Common myeloid progenitor, CD34-positive (primary cell): ENCODE measurements at regions not wholly inside any gene's neighbourhood (a gene's known extent, or its start where the extent isn't known, plus 50 kb on each side); places are given as distances from the start of the nearest gene placed in this dataset.
"Not testable (repeated sequence)": the region's sequence is repeated elsewhere in the genome, so short reads cannot be mapped to it uniquely, and the experiment has no call there.

Experiments
- CTCF ChIA-PET: fragments of 350-600 bp; sonication (Branson Sonifier 250); formaldehyde crosslinking; loops from one replicate; lab custom pipeline; 2021; ENCODE audit warnings: antibody characterized with exemption; lab: Charles Lee
- POLR2A ChIA-PET: fragments of 350-600 bp; sonication (Branson Sonifier 250); formaldehyde crosslinking; loops from one replicate; lab custom pipeline; 2021; ENCODE audit warnings: antibody characterized with exemption; lab: Charles Lee
- DNase-seq, 3 donors: peaks; one replicate each; pipeline versions ENCODE4 v3.0.0 to v3.0.0-alpha.2; 2013
- H3K27ac ChIP-seq, 2 experiments: 1 replicate in 1 of 2; 2 replicates in 1 of 2; pipeline ENCODE4 v1.7.0; 2013; ENCODE audit warnings: inconsistent platforms in 2 of 2, low read length in 2 of 2, mild to moderate bottlenecking in 2 of 2, low read depth in 1 of 2, moderate library complexity in 1 of 2; ENCODE audit not compliant: severe bottlenecking in 2 of 2, insufficient read depth in 1 of 2, poor library complexity in 1 of 2
- H3K27me3 ChIP-seq, 5 experiments: replicated peaks in 2 of 5; 1 replicate in 3 of 5; 2 replicates in 2 of 5; pipeline versions ENCODE4 v1.6.1 to v1.7.0; 2013; ENCODE audit warnings: low read length in 4 of 5, mild to moderate bottlenecking in 2 of 5, moderate library complexity in 2 of 5, inconsistent platforms in 1 of 5; ENCODE audit not compliant: insufficient read depth in 5 of 5, control insufficient read depth in 4 of 5
- H3K36me3 ChIP-seq, 4 experiments: 1 replicate in 2 of 4; 2 replicates in 2 of 4; pipeline versions ENCODE4 v1.6.1 to v1.7.0; 2013; ENCODE audit warnings: low read length in 3 of 4, control low read depth in 1 of 4, mild to moderate bottlenecking in 1 of 4; ENCODE audit not compliant: control insufficient read depth in 4 of 4, insufficient read depth in 4 of 4
- H3K4me1 ChIP-seq, 4 experiments: 1 replicate in 3 of 4; 2 replicates in 1 of 4; pipeline versions ENCODE4 v1.6.1 to v1.7.1; 2013; ENCODE audit warnings: low read length in 3 of 4, mild to moderate bottlenecking in 3 of 4, control low read depth in 1 of 4, inconsistent platforms in 1 of 4, moderate library complexity in 1 of 4; ENCODE audit not compliant: control insufficient read depth in 4 of 4, insufficient read depth in 4 of 4; ENCODE audit errors: control extremely low read depth in 1 of 4
- H3K4me3 ChIP-seq, 7 experiments: 1 replicate in 4 of 7; 2 replicates in 3 of 7; pipeline versions ENCODE4 v1.5.1 to v1.7.0; 2013; ENCODE audit warnings: mild to moderate bottlenecking in 7 of 7, low read length in 6 of 7, moderate library complexity in 6 of 7, inconsistent platforms in 2 of 7, low read depth in 2 of 7, control low read depth in 1 of 7; ENCODE audit not compliant: insufficient read depth in 4 of 7, control insufficient read depth in 1 of 7; ENCODE audit errors: extremely low read depth in 1 of 7
- H3K9me3 ChIP-seq, 5 experiments: 1 replicate in 4 of 5; 2 replicates in 1 of 5; pipeline versions ENCODE4 v1.6.1 to v1.7.1; 2013; ENCODE audit warnings: low read length in 4 of 5, mild to moderate bottlenecking in 2 of 5, inconsistent platforms in 1 of 5, low read depth in 1 of 5, moderate library complexity in 1 of 5; ENCODE audit not compliant: control insufficient read depth in 4 of 5, insufficient read depth in 2 of 5; ENCODE audit errors: control extremely low read depth in 1 of 5
- WGBS: methylation state at CpG from one replicate; pipeline ENCODE4 v1.1.5; 2013; ENCODE audit not compliant: insufficient coverage; 5-methylcytosine and 5-hydroxymethylcytosine counted together

- Histone ChIP-seq H3K36me3 (no peaks in the 10 kb centered on the region), H3K4me1 (no peaks in the 10 kb centered on the region), H3K4me3 (no peak overlapping the region), H3K27me3 (no peaks in the 10 kb centered on the region), H3K27ac (no peak overlapping the region), H3K9me3 (no peaks in the 10 kb centered on the region)
- 55% methylated on average over 1 of the region's 1 CpG for WGBS
- CTCF ChIA-PET = no interaction called here
- DNase-seq = no peak
- POLR2A ChIA-PET = no interaction called here
Observed at GRCh38 chrX:82528525-82528924, 979.6 kb upstream of the POU3F4 start.

- CTCF ChIA-PET = no interaction called here
- no peaks in the 10 kb centered on the region for H3K36me3 ChIP-seq
- 80% methylated on average over 1 of the region's 4 CpGs for WGBS
- no peak overlapping the region for H3K4me3 ChIP-seq
- no peaks in the 10 kb centered on the region for H3K4me1 ChIP-seq
- POLR2A ChIA-PET = no interaction called here
- DNase-seq = no peak
- H3K27me3 ChIP-seq = no peaks in the 10 kb centered on the region
- no peak overlapping the region for H3K27ac ChIP-seq
- no peaks in the 10 kb centered on the region for H3K9me3 ChIP-seq
Observed at GRCh38 chrX:82534086-82534597, 973.9 kb upstream of the POU3F4 start.

DNA sequence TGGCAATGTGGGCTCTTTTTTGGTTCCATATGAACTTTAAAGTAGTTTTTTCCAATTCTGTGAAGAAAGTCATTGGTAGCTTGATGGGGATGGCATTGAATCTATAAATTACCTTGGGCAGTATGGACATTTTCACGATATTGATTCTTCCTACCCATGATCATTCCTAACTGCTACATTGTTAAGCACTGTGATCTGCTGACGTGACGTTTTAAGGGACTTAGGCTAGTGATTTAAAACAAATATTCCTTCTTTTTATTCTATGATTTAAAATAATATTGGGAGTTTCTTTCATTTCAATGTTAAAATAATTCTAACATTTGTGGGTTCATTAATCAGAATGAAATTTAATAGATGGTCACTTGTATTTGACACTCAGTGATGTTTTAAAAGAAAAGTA, 970.9 kb upstream of the POU3F4 start:
- POLR2A ChIA-PET, CTCF ChIA-PET: not testable (repeated sequence)

GRCh38 chrX:82541822-82542221, 966.3 kb upstream of the POU3F4 start:
- POLR2A ChIA-PET = no interaction called here
- no CpG with 5 or more reads among the region's 2 CpGs for WGBS
- no peaks in the 10 kb centered on the region for H3K36me3 ChIP-seq
- H3K9me3 ChIP-seq = no peaks in the 10 kb centered on the region
- H3K27me3 ChIP-seq = no peaks in the 10 kb centered on the region
- H3K4me1 ChIP-seq = no peaks in the 10 kb centered on the region
- no peak for DNase-seq
- H3K27ac ChIP-seq = no peak overlapping the region
- CTCF ChIA-PET = no interaction called here
- no peak overlapping the region for H3K4me3 ChIP-seq

More for the DNA sequence above, 970.9 kb upstream of the POU3F4 start:
- H3K9me3 ChIP-seq, H3K4me1 ChIP-seq, H3K27ac ChIP-seq, DNase-seq, H3K27me3 ChIP-seq, H3K36me3 ChIP-seq, H3K4me3 ChIP-seq: not testable (repeated sequence)
- WGBS = no CpG with 5 or more reads among the region's 3 CpGs

DNA sequence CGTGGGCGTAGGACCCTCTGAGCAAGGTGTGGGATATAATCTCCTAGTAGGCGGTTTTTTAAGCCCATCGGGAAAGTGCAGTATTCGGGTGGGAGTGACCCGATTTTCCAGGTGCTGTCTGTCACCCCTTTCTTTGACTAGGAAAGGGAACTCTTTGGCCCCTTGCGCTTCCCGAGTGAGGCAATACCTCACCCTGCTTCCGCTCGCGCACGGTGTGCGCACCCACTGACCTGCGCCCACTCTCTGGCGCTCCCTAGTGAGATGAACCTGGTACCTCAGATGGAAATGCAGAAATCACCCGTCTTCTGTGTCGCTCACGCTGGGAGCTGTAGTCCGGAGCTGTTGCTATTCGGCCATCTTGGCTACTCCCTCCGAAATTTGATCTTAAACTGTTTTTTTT, 955.9 kb upstream of the POU3F4 start:
- CTCF ChIA-PET, H3K4me1 ChIP-seq, H3K36me3 ChIP-seq, DNase-seq, H3K27ac ChIP-seq, H3K9me3 ChIP-seq, H3K4me3 ChIP-seq, H3K27me3 ChIP-seq, POLR2A ChIA-PET: not testable (repeated sequence)
- 88% methylated on average over 20 of the region's 21 CpGs for WGBS

DNA sequence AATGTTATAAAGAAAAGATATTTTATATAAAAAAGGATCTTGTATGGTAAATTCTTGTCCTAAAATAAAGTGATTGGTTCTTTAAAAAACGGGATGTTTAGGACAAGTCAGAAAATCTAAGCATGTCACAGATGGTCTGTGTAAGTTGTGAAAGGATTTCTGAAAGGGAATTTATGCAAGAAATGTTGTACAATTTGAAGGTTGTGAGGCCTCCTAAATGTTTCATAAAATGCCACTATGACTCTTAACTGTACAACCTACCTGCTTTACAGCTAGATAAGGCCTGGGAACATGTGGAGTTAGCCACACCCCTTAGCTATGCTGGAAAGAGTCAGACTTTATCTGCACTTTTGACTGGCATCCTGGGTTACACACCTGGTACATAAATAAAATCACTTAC, 951.5 kb upstream of the POU3F4 start:
- H3K27me3 ChIP-seq = no peaks in the 10 kb centered on the region
- no peak overlapping the region for H3K27ac ChIP-seq
- WGBS = 71% methylated on average over 1 of the region's 1 CpG
- H3K36me3 ChIP-seq = no peaks in the 10 kb centered on the region
- H3K4me3 ChIP-seq = no peak overlapping the region
- no peak for DNase-seq
- H3K4me1 ChIP-seq = no peaks in the 10 kb centered on the region
- ChIA-PET POLR2A (no interaction called here), CTCF (no interaction called here)
- peaks cover 0 to 3% (median 0%) of the 10 kb centered on the region in 5 experiments for H3K9me3 ChIP-seq

GRCh38 chrX:82585868-82586267, 922.2 kb upstream of the POU3F4 start:
- DNase-seq = no peak

More at GRCh38 chrX:82585868-82586267, 922.2 kb upstream of the POU3F4 start:
- CTCF ChIA-PET = no interaction called here
- Histone ChIP-seq H3K4me1 (no peaks in the 10 kb centered on the region), H3K27me3 (no peaks in the 10 kb centered on the region), H3K36me3 (no peaks in the 10 kb centered on the region), H3K27ac (no peak overlapping the region), H3K9me3 (no peaks in the 10 kb centered on the region), H3K4me3 (no peak overlapping the region)
- POLR2A ChIA-PET = no interaction called here
- no CpG with 5 or more reads among the region's 3 CpGs for WGBS
